Endodermal cell (in vitro differentiated cells): ENCODE measurements at regions not wholly inside any gene's neighbourhood (a gene's known extent, or its start where the extent isn't known, plus 50 kb on each side); places are given as distances from the start of the nearest gene placed in this dataset.

Experiments
- DNase-seq: peaks from one replicate; pipeline ENCODE4 v3.0.0-alpha.2; 2017
- H3K27ac ChIP-seq: 2 replicates; pipeline ENCODE4 v1.5.1; 2013; ENCODE audit warnings: mild to moderate bottlenecking, low read depth, low read length, moderate library complexity
- H3K27me3 ChIP-seq: 2 replicates; pipeline ENCODE4 v1.6.1; 2013; ENCODE audit warnings: mild to moderate bottlenecking, low read length, moderate library complexity; ENCODE audit not compliant: insufficient read depth, control insufficient read depth, poor library complexity, severe bottlenecking
- H3K36me3 ChIP-seq: 2 replicates; pipeline ENCODE4 v1.7.0; 2013; ENCODE audit warnings: mild to moderate bottlenecking, low read length, moderate library complexity; ENCODE audit not compliant: control insufficient read depth, insufficient read depth
- H3K4me1 ChIP-seq: one replicate; pipeline ENCODE4 v1.7.0; 2013; ENCODE audit warnings: low read length; ENCODE audit not compliant: control insufficient read depth, insufficient read depth
- H3K4me3 ChIP-seq: 2 replicates; pipeline ENCODE4 v1.5.1; 2013; ENCODE audit warnings: mild to moderate bottlenecking, low read length, moderate library complexity
- H3K9ac ChIP-seq: 2 replicates; pipeline ENCODE4 v1.6.1; 2013; ENCODE audit warnings: mild to moderate bottlenecking, low read length, moderate library complexity; ENCODE audit not compliant: poor library complexity, severe bottlenecking; ENCODE audit errors: extremely low read depth
- H3K9me3 ChIP-seq: 2 replicates; pipeline ENCODE4 v1.6.1; 2013; ENCODE audit warnings: mild to moderate bottlenecking, low read length, moderate library complexity; ENCODE audit not compliant: control insufficient read depth
- H3K27ac Mint-ChIP-seq: 2 replicates; pipeline ENCODE4 v1.8.0; 2020; ENCODE audit warnings: mixed read lengths
- H3K27me3 Mint-ChIP-seq: 2 replicates; pipeline ENCODE4 v1.8.0; 2021; ENCODE audit warnings: mild to moderate bottlenecking, mixed read lengths; ENCODE audit not compliant: insufficient read depth
- H3K36me3 Mint-ChIP-seq: 2 replicates; pipeline ENCODE4 v1.8.0; 2020; ENCODE audit warnings: low read depth, mixed read lengths
- H3K4me1 Mint-ChIP-seq: 2 replicates; pipeline ENCODE4 v1.8.0; 2020; ENCODE audit warnings: mixed read lengths
- H3K4me3 Mint-ChIP-seq: 2 replicates; pipeline ENCODE4 v1.8.0; 2020; ENCODE audit warnings: mild to moderate bottlenecking, moderate library complexity, mixed read lengths
- H3K9me3 Mint-ChIP-seq: 2 replicates; pipeline ENCODE4 v1.8.0; 2020; ENCODE audit warnings: mild to moderate bottlenecking, mixed read lengths
- WGBS, 2 experiments: methylation state at CpG; one replicate each; pipeline versions ENCODE4 v1.1.5 to v1.1.7; 2013; ENCODE audit warnings: missing lambda C conversion rate in 2 of 2, mixed read lengths in 1 of 2; ENCODE audit not compliant: insufficient coverage in 1 of 2, insufficient read length in 1 of 2; 5-methylcytosine and 5-hydroxymethylcytosine counted together
- TF ChIP-seq, protein P1 (sequence below): fragments of 200-600 bp; sonication (generic); conservative IDR thresholded peaks from 2 replicates; pipeline ENCODE4 v1.5.0; 2021; ENCODE audit warnings: antibody characterized with exemption, mild to moderate bottlenecking

DNA sequence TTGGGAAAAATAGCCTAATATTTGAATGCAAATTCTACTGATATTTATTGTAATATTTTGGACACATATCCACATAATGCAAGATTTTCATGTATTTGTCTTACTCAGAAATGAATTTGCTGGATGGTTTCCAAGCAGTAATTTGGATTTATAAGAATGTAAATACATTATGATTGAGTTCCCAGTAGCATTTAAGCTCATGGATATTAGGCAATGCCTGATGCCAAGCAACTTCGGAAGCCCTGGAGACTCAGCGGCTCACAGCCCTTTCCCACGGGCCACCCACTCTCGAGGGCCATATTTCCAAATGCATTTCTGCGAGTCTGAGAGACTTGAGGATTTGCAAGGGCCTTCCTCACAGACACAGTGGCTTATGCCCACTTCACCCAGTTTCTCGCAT lies 62.1 kb upstream of the MYOCD start:
- no peak for DNase-seq
- Histone ChIP-seq H3K27ac (no peak overlapping the region), H3K9me3 (no peaks in the 10 kb centered on the region), H3K4me1 (peaks cover 4% of the 10 kb centered on the region), H3K9ac (no peak overlapping the region), H3K27me3 (no peaks in the 10 kb centered on the region), H3K36me3 (no peaks in the 10 kb centered on the region), H3K4me3 (no peak overlapping the region)
- WGBS, 2 experiments = 96% methylated on average over 5 to 6 of the region's 6 CpGs
- Mint-ChIP-seq H3K4me3 (no peak overlapping the region), H3K4me1 (no peaks in the 10 kb centered on the region), H3K27ac (no peak overlapping the region), H3K27me3 (no peaks in the 10 kb centered on the region), H3K36me3 (no peaks in the 10 kb centered on the region), H3K9me3 (no peaks in the 10 kb centered on the region)
- TF ChIP-seq, protein P1, sequence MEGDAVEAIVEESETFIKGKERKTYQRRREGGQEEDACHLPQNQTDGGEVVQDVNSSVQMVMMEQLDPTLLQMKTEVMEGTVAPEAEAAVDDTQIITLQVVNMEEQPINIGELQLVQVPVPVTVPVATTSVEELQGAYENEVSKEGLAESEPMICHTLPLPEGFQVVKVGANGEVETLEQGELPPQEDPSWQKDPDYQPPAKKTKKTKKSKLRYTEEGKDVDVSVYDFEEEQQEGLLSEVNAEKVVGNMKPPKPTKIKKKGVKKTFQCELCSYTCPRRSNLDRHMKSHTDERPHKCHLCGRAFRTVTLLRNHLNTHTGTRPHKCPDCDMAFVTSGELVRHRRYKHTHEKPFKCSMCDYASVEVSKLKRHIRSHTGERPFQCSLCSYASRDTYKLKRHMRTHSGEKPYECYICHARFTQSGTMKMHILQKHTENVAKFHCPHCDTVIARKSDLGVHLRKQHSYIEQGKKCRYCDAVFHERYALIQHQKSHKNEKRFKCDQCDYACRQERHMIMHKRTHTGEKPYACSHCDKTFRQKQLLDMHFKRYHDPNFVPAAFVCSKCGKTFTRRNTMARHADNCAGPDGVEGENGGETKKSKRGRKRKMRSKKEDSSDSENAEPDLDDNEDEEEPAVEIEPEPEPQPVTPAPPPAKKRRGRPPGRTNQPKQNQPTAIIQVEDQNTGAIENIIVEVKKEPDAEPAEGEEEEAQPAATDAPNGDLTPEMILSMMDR = no peak

DNA sequence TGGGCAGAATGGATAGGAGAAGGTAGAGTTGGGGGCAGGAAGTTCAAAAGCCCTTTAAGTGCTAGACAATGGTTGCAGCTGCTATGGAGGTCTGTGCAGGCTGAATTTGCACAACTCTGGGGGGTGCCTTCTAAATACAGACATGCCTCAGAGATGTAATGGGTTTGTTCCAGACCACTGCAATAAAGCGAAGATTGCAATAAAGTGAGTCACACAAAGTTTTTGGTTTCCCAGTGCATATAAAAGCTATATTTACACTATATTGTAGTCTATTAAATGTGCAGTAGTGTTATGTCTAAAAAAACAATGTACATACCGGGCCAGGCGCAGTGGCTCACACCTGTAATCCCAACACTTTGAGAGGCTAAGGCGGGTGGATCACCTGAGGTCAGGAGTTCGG lies 60.5 kb upstream of the MYOCD start:
- no peaks in the 10 kb centered on the region for H3K36me3 ChIP-seq
- 93 to 98% methylated on average over 4 to 5 of the region's 5 CpGs for WGBS, 2 experiments
- no peak overlapping the region for H3K4me3 ChIP-seq
- no peaks in the 10 kb centered on the region for H3K36me3 Mint-ChIP-seq
- no peaks in the 10 kb centered on the region for H3K27me3 Mint-ChIP-seq
- no peak overlapping the region for H3K4me3 Mint-ChIP-seq
- no peaks in the 10 kb centered on the region for H3K9me3 ChIP-seq
- H3K27me3 ChIP-seq = no peaks in the 10 kb centered on the region
- no peaks in the 10 kb centered on the region for H3K4me1 Mint-ChIP-seq
- no peak overlapping the region for H3K27ac Mint-ChIP-seq
- no peak overlapping the region for H3K9ac ChIP-seq
- peaks cover 4% of the 10 kb centered on the region for H3K4me1 ChIP-seq
- no peak overlapping the region for H3K27ac ChIP-seq
- TF ChIP-seq, protein P1 = no peak
- no peaks in the 10 kb centered on the region for H3K9me3 Mint-ChIP-seq
- no peak for DNase-seq

DNA sequence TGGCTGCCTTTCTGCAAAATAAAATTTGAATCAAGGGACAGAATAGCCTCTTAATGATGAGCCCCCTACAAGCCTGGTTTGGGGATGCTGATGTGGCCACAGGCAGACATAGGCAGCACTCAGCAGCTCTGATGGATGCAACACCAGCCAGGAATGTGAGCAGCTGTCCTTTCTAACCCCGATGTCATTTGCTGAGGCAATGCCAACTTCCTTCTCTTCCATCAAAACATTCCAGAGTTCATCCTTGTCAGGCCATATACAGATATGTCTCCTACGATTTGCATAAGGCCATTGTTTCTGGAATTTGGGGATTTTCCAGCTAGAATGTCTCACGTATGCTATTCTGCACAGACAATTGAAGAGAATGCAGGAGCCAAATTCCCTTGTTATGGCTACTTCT lies 52.1 kb upstream of the MYOCD start:
- Mint-ChIP-seq H3K4me1 (no peaks in the 10 kb centered on the region), H3K36me3 (no peaks in the 10 kb centered on the region), H3K4me3 (no peak overlapping the region), H3K9me3 (no peaks in the 10 kb centered on the region), H3K27ac (no peak overlapping the region), H3K27me3 (no peaks in the 10 kb centered on the region)
- 75 to 89% methylated on average over 2 to 3 of the region's 3 CpGs for WGBS, 2 experiments
- Histone ChIP-seq H3K36me3 (no peaks in the 10 kb centered on the region), H3K4me3 (no peak overlapping the region), H3K27me3 (no peaks in the 10 kb centered on the region), H3K9me3 (no peaks in the 10 kb centered on the region), H3K4me1 (no peaks in the 10 kb centered on the region), H3K9ac (no peak overlapping the region), H3K27ac (no peak overlapping the region)
- TF ChIP-seq, protein P1 = no peak
- no peak for DNase-seq
